Transverse colon (tissue), 3 donors: ENCODE measurements at regions not wholly inside any gene's neighbourhood (a gene's known extent, or its start where the extent isn't known, plus 50 kb on each side); places are given as distances from the start of the nearest gene placed in this dataset.

Source experiments
- EP300 ChIP-seq: sonication (generic); formaldehyde crosslinking; IDR thresholded peaks from one replicate; pipeline ENCODE4 v1.6.1; 2017; ENCODE audit warnings: antibody characterized with exemption, low read depth
- POLR2A ChIP-seq: fragments of 450-650 bp; IDR thresholded peaks from one replicate; pipeline ENCODE4 v1.6.1; 2016; ENCODE audit warnings: antibody characterized with exemption, mild to moderate bottlenecking, moderate library complexity
- TF ChIP-seq, protein P1 (sequence below), 5 experiments: fragments of 200-600 bp in 3 of 5; fragments of 450-650 bp in 2 of 5; sonication (generic) in 3 of 5; IDR thresholded peaks; 1 replicate in 2 of 5; 2 replicates in 3 of 5; pipeline ENCODE4 v1.5.1; 2016 to 2017; ENCODE audit warnings: antibody characterized with exemption in 5 of 5, inconsistent platforms in 3 of 5, mild to moderate bottlenecking in 2 of 5, moderate library complexity in 1 of 5

DNA sequence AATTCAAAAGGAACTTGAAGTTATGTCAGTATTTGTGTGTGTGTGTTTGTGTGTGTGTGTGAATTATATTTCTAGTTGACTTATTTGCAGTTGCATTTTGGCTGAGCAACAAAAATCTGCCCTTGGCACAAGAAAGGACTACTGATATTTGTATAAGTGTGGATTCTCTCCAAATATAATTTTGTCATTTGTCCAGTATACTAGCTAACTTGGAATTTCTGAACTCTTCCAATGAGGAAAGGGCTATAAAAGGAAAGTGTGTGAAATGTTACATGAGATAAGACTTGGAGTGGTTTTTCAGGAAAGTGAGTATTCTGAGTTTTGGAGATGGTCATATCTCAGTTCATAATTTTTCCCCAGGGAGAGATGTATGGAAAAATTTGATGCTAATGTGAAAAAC is 1384.1 kb upstream of the B3GALT2 start:
- TF ChIP-seq POLR2A (no peak), EP300 (no peak)
- TF ChIP-seq, protein P1, sequence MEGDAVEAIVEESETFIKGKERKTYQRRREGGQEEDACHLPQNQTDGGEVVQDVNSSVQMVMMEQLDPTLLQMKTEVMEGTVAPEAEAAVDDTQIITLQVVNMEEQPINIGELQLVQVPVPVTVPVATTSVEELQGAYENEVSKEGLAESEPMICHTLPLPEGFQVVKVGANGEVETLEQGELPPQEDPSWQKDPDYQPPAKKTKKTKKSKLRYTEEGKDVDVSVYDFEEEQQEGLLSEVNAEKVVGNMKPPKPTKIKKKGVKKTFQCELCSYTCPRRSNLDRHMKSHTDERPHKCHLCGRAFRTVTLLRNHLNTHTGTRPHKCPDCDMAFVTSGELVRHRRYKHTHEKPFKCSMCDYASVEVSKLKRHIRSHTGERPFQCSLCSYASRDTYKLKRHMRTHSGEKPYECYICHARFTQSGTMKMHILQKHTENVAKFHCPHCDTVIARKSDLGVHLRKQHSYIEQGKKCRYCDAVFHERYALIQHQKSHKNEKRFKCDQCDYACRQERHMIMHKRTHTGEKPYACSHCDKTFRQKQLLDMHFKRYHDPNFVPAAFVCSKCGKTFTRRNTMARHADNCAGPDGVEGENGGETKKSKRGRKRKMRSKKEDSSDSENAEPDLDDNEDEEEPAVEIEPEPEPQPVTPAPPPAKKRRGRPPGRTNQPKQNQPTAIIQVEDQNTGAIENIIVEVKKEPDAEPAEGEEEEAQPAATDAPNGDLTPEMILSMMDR (IDR thresholded peaks at IDR 0.05), result no peak
